H9 (cell line): ENCODE measurements at regions not wholly inside any gene's neighbourhood (a gene's known extent, or its start where the extent isn't known, plus 50 kb on each side); places are given as distances from the start of the nearest gene placed in this dataset.

Source experiments
- DNase-seq: peaks from one replicate; pipeline ENCODE4 v3.0.0-alpha.2; 2017
- H2AFZ ChIP-seq: one replicate; pipeline ENCODE4 v1.6.1; 2013; ENCODE audit warnings: mild to moderate bottlenecking, low read length, control low read depth, moderate library complexity
- H2AK5ac ChIP-seq: 2 replicates; pipeline ENCODE4 v1.6.1; 2013; ENCODE audit warnings: low read length, control low read depth, mixed read lengths; ENCODE audit not compliant: insufficient read length
- H2BK120ac ChIP-seq: one replicate; pipeline ENCODE4 v1.6.1; 2013; ENCODE audit warnings: low read depth, mild to moderate bottlenecking, low read length, control low read depth, inconsistent platforms; ENCODE audit not compliant: poor library complexity, severe bottlenecking
- H2BK12ac ChIP-seq: 2 replicates; pipeline ENCODE4 v1.6.1; 2013; ENCODE audit warnings: low read length, control low read depth, mixed read lengths, low read depth; ENCODE audit not compliant: insufficient read length
- H2BK15ac ChIP-seq: 2 replicates; pipeline ENCODE4 v1.6.1; 2013; ENCODE audit warnings: low read depth, low read length, control low read depth
- H2BK20ac ChIP-seq: one replicate; pipeline ENCODE4 v1.6.1; 2013; ENCODE audit warnings: low read depth, mild to moderate bottlenecking, low read length, control low read depth, inconsistent platforms; ENCODE audit not compliant: poor library complexity, severe bottlenecking
- H2BK5ac ChIP-seq: 2 replicates; pipeline ENCODE4 v1.6.1; 2013; ENCODE audit warnings: low read length, control low read depth, mixed read lengths; ENCODE audit not compliant: insufficient read length
- H3K14ac ChIP-seq: 2 replicates; pipeline ENCODE4 v1.6.1; 2013; ENCODE audit warnings: low read length, control low read depth; ENCODE audit not compliant: insufficient read depth
- H3K18ac ChIP-seq: 2 replicates; pipeline ENCODE4 v1.6.1; 2013; ENCODE audit warnings: low read depth, mild to moderate bottlenecking, mixed read lengths, low read length, control low read depth; ENCODE audit not compliant: insufficient read length
- H3K23ac ChIP-seq: 2 replicates; pipeline ENCODE4 v1.6.1; 2013; ENCODE audit warnings: low read length, control low read depth, mixed read lengths, low read depth; ENCODE audit not compliant: insufficient read length
- H3K23me2 ChIP-seq: 2 replicates; pipeline ENCODE4 v1.6.1; 2013; ENCODE audit warnings: low read depth, mild to moderate bottlenecking, mixed read lengths, low read length, control low read depth; ENCODE audit not compliant: insufficient read length, poor library complexity, severe bottlenecking
- H3K27ac ChIP-seq: 2 replicates; pipeline ENCODE4 v1.5.1; 2013; ENCODE audit warnings: low read length, control low read depth, mixed read lengths, low read depth; ENCODE audit not compliant: insufficient read length
- H3K27me3 ChIP-seq: 2 replicates; pipeline ENCODE4 v1.6.1; 2013; ENCODE audit warnings: low read length, control low read depth, inconsistent platforms; ENCODE audit not compliant: insufficient read depth
- H3K4ac ChIP-seq: 2 replicates; pipeline ENCODE4 v1.6.1; 2013; ENCODE audit warnings: low read depth, mild to moderate bottlenecking, control low read depth, inconsistent platforms, low read length, moderate library complexity
- H3K4me1 ChIP-seq: 2 replicates; pipeline ENCODE4 v1.6.1; 2013; ENCODE audit warnings: low read length, control low read depth, inconsistent platforms; ENCODE audit not compliant: insufficient read depth
- H3K4me2 ChIP-seq: 2 replicates; pipeline ENCODE4 v1.6.1; 2013; ENCODE audit warnings: low read length, control low read depth, mixed read lengths; ENCODE audit not compliant: insufficient read length, insufficient read depth
- H3K56ac ChIP-seq: 2 replicates; pipeline ENCODE4 v1.6.1; 2013; ENCODE audit warnings: low read depth, mild to moderate bottlenecking, mixed read lengths, low read length, control low read depth; ENCODE audit not compliant: insufficient read length
- H3K79me1 ChIP-seq: 2 replicates; pipeline ENCODE4 v1.6.1; 2013; ENCODE audit warnings: low read depth, mild to moderate bottlenecking, moderate library complexity, low read length, control low read depth, inconsistent platforms; ENCODE audit not compliant: insufficient read depth, poor library complexity, severe bottlenecking
- H3K79me2 ChIP-seq: 2 replicates; pipeline ENCODE4 v1.6.1; 2013; ENCODE audit warnings: low read length, control low read depth, inconsistent platforms; ENCODE audit not compliant: insufficient read depth
- H3K9ac ChIP-seq: 2 replicates; pipeline ENCODE4 v1.6.1; 2013; ENCODE audit warnings: low read length, control low read depth, mixed read lengths; ENCODE audit not compliant: insufficient read length; ENCODE audit errors: extremely low read depth
- H3K9me3 ChIP-seq: one replicate; pipeline ENCODE4 v1.6.1; 2013; ENCODE audit warnings: low read depth, low read length, inconsistent platforms; ENCODE audit not compliant: control insufficient read depth
- H3T11ph ChIP-seq: one replicate; pipeline ENCODE4 v1.6.1; 2013; ENCODE audit warnings: mild to moderate bottlenecking, low read length, control low read depth, inconsistent platforms
- H4K20me1 ChIP-seq: one replicate; pipeline ENCODE4 v1.6.1; 2013; ENCODE audit not compliant: control insufficient read depth, insufficient read length, insufficient read depth
- H4K5ac ChIP-seq: 2 replicates; pipeline ENCODE4 v1.6.1; 2013; ENCODE audit warnings: low read depth, mild to moderate bottlenecking, mixed read lengths, low read length, control low read depth; ENCODE audit not compliant: insufficient read length
- H4K8ac ChIP-seq: replicated peaks from 2 replicates; pipeline ENCODE4 v1.6.1; 2013; ENCODE audit warnings: low read length, control low read depth, mixed read lengths, low read depth; ENCODE audit not compliant: insufficient read length
- H4K91ac ChIP-seq: 2 replicates; pipeline ENCODE4 v1.6.1; 2013; ENCODE audit warnings: low read depth, mild to moderate bottlenecking, moderate library complexity, mixed read lengths, low read length, control low read depth; ENCODE audit not compliant: insufficient read length
- H3K27ac Mint-ChIP-seq, 3 experiments: 2 replicates in 2 of 3; 3 replicates in 1 of 3; pipeline ENCODE4 v1.8.0; 2020 to 2021; ENCODE audit warnings: mixed read lengths in 3 of 3, mild to moderate bottlenecking in 1 of 3, moderate library complexity in 1 of 3
- H3K27me3 Mint-ChIP-seq: 2 replicates; pipeline ENCODE4 v1.8.0; 2021; ENCODE audit warnings: low read depth, mild to moderate bottlenecking, moderate library complexity, mixed read lengths
- H3K36me3 Mint-ChIP-seq, 3 experiments: 2 replicates in 2 of 3; 3 replicates in 1 of 3; pipeline ENCODE4 v1.8.0; 2020 to 2021; ENCODE audit warnings: low read depth in 3 of 3, mixed read lengths in 3 of 3; ENCODE audit not compliant: insufficient read depth in 1 of 3
- H3K4me1 Mint-ChIP-seq, 2 experiments: 2 replicates each; pipeline ENCODE4 v1.8.0; 2020; ENCODE audit warnings: mixed read lengths in 2 of 2
- H3K4me3 Mint-ChIP-seq, 2 experiments: 2 replicates in 1 of 2; 3 replicates in 1 of 2; pipeline ENCODE4 v1.8.0; 2020 to 2021; ENCODE audit warnings: mild to moderate bottlenecking in 2 of 2, mixed read lengths in 2 of 2, moderate library complexity in 1 of 2
- H3K9me3 Mint-ChIP-seq, 2 experiments: 2 replicates in 1 of 2; 3 replicates in 1 of 2; pipeline ENCODE4 v1.8.0; 2020; ENCODE audit warnings: mild to moderate bottlenecking in 2 of 2, mixed read lengths in 2 of 2, moderate library complexity in 1 of 2
- CTCF ChIP-seq: fragments of 200-600 bp; sonication (generic); conservative IDR thresholded peaks from 3 replicates; pipeline ENCODE4 v1.8.0; 2021; ENCODE audit warnings: antibody characterized with exemption, mild to moderate bottlenecking
- WGBS: extraction: QIAGEN DNeasy Blood & Tissue Kit; methylation state at CpG from one replicate; pipeline ENCODE4 v1.1.7; 2013; ENCODE audit warnings: missing lambda C conversion rate, low lambda C conversion rate, mixed read lengths; ENCODE audit not compliant: insufficient read length; ENCODE audit errors: extremely low coverage; 5-methylcytosine and 5-hydroxymethylcytosine counted together

DNA sequence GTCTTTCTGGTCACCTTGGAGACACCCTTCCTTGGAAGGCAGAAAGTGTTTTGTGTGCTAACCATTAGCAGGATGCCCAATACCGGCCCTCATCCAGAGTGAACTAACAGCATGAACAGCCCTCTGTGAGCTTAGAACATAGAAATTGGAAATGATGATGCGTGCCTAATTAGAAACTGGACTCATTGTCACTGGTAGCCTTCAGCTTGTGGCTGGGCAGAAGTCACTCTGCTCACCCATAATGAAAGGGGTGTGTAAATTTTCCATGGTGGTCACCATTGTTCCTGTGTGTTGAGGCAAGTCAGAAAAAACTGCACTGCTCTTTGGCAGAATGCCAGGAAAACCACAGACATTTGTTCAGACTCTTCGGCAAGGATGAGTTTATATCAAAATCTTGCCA, 74.7 kb upstream of the CNTN4 start:
- TF ChIP-seq CTCF = no peak
- H3K4me2 ChIP-seq = no peak overlapping the region

More for the DNA sequence above, 74.7 kb upstream of the CNTN4 start:
- H2AFZ ChIP-seq = no peak overlapping the region
- H3K27me3 ChIP-seq = no peaks in the 10 kb centered on the region
- H4K8ac ChIP-seq = no peak overlapping the region
- no peak overlapping the region for H3K23ac ChIP-seq
- H3K27ac ChIP-seq = no peak overlapping the region
- H3K27me3 Mint-ChIP-seq = no peaks in the 10 kb centered on the region
- no peak for DNase-seq
- H3K14ac ChIP-seq = no peak overlapping the region
- no peaks in the 10 kb centered on the region for H3K9me3 Mint-ChIP-seq
- no peak overlapping the region for H2BK120ac ChIP-seq
- H3K18ac ChIP-seq = no peak overlapping the region
- no peak overlapping the region for H3K56ac ChIP-seq
- no peak overlapping the region for H3K4me3 Mint-ChIP-seq
- H3K36me3 Mint-ChIP-seq = no peaks in the 10 kb centered on the region
- no peak overlapping the region for H4K91ac ChIP-seq
- no peaks in the 10 kb centered on the region for H3K79me1 ChIP-seq
- H3K4me1 Mint-ChIP-seq = no peaks in the 10 kb centered on the region
- WGBS = no CpG with 5 or more reads among the region's 3 CpGs
- H2BK5ac ChIP-seq = no peak overlapping the region
- no peaks in the 10 kb centered on the region for H3K23me2 ChIP-seq
- H3K4me1 ChIP-seq = no peaks in the 10 kb centered on the region
- H3K79me2 ChIP-seq = no peaks in the 10 kb centered on the region
- no peak overlapping the region for H2AK5ac ChIP-seq
- H3K9ac ChIP-seq = no peak overlapping the region
- no peak overlapping the region for H3K4ac ChIP-seq
- H4K20me1 ChIP-seq = no peaks in the 10 kb centered on the region
- H2BK20ac ChIP-seq = no peak overlapping the region
- H3K27ac Mint-ChIP-seq = no peak overlapping the region
- H2BK15ac ChIP-seq = no peak overlapping the region
- H2BK12ac ChIP-seq = no peak overlapping the region
- H4K5ac ChIP-seq = no peak overlapping the region
- H3K9me3 ChIP-seq = no peaks in the 10 kb centered on the region
- H3T11ph ChIP-seq = no peak overlapping the region
